GM23248 (cell line): ENCODE measurements at regions not wholly inside any gene's neighbourhood (a gene's known extent, or its start where the extent isn't known, plus 50 kb on each side); places are given as distances from the start of the nearest gene placed in this dataset.

ENCODE experiments used
- EZH2 ChIP-seq: fragments of 200-600 bp; sonication (generic); IDR thresholded peaks from 2 replicates; pipeline ENCODE4 v1.6.1; 2018; ENCODE audit warnings: antibody characterized with exemption, mild to moderate bottlenecking; ENCODE audit not compliant: insufficient read depth, poor library complexity, severe bottlenecking
- EZH2phosphoT487 ChIP-seq: fragments of 200-600 bp; sonication (generic); IDR thresholded peaks from 2 replicates; pipeline ENCODE4 v1.6.1; 2018; ENCODE audit warnings: antibody characterized with exemption, moderate library complexity, mild to moderate bottlenecking, low read depth; ENCODE audit not compliant: insufficient read depth

GRCh38 chr20:23199356-23199755 lies 113.2 kb upstream of the CD93 start:
- TF ChIP-seq EZH2 (no peak), EZH2phosphoT487 (no peak)
